HL-60 (cell line): ENCODE measurements at regions not wholly inside any gene's neighbourhood (a gene's known extent, or its start where the extent isn't known, plus 50 kb on each side); places are given as distances from the start of the nearest gene placed in this dataset.

Experiments
- DNase-seq, 2 experiments: peaks; one replicate each; pipeline ENCODE4 v3.0.0-alpha.2; 2010 to 2020; ENCODE audit warnings: low read depth in 1 of 2, low spot score in 1 of 2
- H3K27ac ChIP-seq: fragments of 250-450 bp; sonication (Bioruptor Pico); replicated peaks from 2 replicates; pipeline ENCODE4 v1.5.1; 2020; ENCODE audit warnings: mild to moderate bottlenecking, moderate library complexity
- H3K27me3 ChIP-seq: fragments of 250-450 bp; sonication (Bioruptor Pico); 2 replicates; pipeline ENCODE4 v1.5.1; 2021; ENCODE audit warnings: mild to moderate bottlenecking, moderate library complexity; ENCODE audit not compliant: insufficient read depth, poor library complexity, severe bottlenecking
- H3K4me3 ChIP-seq: replicated peaks from 2 replicates; pipeline ENCODE4 v1.5.1; 2011; ENCODE audit warnings: mild to moderate bottlenecking, control low read depth, low read length; ENCODE audit not compliant: insufficient read depth
- GABPA ChIP-seq: IDR thresholded peaks from 2 replicates; pipeline ENCODE4 v1.6.1; 2012; ENCODE audit warnings: low read depth
- POLR2AphosphoS5 ChIP-seq: IDR thresholded peaks from 2 replicates; pipeline ENCODE4 v1.6.1; 2012; ENCODE audit warnings: low read depth
- SPI1 ChIP-seq: IDR thresholded peaks from 2 replicates; pipeline ENCODE4 v1.6.1; 2012; ENCODE audit warnings: low read depth, mild to moderate bottlenecking, borderline replicate concordance
- TF ChIP-seq, protein P1 (sequence below): IDR thresholded peaks from 2 replicates; pipeline ENCODE4 v1.6.1; 2012; ENCODE audit warnings: low read depth; ENCODE audit not compliant: insufficient replicate concordance
- TF ChIP-seq, protein P2 (sequence below): IDR thresholded peaks from one replicate; pipeline ENCODE4 v1.5.1; 2011; ENCODE audit warnings: low read length, control low read depth, inconsistent platforms; ENCODE audit not compliant: insufficient read depth

DNA sequence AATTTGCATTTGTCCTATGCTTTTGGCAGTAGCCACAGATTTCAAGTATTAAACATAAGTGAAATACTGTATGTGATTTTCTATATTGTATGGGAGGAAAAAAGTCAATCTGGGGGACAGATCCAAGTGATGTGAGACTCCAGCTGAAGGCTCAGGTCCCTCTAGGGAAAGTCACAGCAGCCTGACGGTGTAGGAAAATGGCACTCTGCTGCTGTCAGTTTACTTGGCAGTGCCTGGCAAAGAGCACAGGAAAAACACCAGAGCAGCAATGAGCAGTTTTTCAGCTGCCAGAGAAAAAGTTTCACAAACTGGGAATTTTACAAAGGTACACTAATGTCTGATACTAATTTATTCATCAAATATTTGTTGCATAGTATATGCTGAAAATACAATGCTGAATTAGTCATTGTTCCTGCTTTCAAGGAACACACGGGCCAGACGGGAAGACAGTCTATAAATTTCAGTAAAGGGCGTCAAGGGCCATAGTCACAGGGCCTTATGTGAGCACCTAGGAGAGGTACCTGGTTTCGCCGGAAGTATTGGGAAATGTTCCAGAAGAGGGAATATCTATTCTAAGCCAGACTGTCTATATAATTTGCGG, 66.2 kb upstream of the SLC38A2 start:
- no peak for DNase-seq

DNA sequence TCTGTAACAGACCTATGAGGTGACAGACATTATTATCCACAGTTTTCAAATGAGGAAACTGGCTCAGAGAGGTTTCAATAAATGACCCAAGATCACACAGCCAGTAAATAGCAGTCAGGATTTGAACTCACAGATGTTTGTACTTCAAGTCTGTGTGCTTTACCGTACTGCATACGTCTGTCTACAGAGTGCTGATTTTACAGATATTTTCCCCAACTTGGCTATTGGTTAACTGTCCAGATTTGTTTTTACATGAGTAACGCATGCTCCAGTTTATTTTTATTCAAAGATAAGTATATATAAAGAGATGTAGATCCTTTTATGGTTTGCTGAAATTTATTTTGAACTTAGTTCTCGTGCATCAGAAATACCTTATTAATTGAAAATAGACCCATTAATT, 65.7 kb upstream of the SLC38A2 start:
- Histone ChIP-seq H3K27ac (no peak overlapping the region), H3K4me3 (no peak overlapping the region), H3K27me3 (no peaks in the 10 kb centered on the region)
- no peak for DNase-seq
- no peak for TF ChIP-seq POLR2AphosphoS5
- no peak for TF ChIP-seq SPI1
- TF ChIP-seq, protein P1, sequence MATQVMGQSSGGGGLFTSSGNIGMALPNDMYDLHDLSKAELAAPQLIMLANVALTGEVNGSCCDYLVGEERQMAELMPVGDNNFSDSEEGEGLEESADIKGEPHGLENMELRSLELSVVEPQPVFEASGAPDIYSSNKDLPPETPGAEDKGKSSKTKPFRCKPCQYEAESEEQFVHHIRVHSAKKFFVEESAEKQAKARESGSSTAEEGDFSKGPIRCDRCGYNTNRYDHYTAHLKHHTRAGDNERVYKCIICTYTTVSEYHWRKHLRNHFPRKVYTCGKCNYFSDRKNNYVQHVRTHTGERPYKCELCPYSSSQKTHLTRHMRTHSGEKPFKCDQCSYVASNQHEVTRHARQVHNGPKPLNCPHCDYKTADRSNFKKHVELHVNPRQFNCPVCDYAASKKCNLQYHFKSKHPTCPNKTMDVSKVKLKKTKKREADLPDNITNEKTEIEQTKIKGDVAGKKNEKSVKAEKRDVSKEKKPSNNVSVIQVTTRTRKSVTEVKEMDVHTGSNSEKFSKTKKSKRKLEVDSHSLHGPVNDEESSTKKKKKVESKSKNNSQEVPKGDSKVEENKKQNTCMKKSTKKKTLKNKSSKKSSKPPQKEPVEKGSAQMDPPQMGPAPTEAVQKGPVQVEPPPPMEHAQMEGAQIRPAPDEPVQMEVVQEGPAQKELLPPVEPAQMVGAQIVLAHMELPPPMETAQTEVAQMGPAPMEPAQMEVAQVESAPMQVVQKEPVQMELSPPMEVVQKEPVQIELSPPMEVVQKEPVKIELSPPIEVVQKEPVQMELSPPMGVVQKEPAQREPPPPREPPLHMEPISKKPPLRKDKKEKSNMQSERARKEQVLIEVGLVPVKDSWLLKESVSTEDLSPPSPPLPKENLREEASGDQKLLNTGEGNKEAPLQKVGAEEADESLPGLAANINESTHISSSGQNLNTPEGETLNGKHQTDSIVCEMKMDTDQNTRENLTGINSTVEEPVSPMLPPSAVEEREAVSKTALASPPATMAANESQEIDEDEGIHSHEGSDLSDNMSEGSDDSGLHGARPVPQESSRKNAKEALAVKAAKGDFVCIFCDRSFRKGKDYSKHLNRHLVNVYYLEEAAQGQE = no peak
- TF ChIP-seq GABPA = no peak
- TF ChIP-seq, protein P2, sequence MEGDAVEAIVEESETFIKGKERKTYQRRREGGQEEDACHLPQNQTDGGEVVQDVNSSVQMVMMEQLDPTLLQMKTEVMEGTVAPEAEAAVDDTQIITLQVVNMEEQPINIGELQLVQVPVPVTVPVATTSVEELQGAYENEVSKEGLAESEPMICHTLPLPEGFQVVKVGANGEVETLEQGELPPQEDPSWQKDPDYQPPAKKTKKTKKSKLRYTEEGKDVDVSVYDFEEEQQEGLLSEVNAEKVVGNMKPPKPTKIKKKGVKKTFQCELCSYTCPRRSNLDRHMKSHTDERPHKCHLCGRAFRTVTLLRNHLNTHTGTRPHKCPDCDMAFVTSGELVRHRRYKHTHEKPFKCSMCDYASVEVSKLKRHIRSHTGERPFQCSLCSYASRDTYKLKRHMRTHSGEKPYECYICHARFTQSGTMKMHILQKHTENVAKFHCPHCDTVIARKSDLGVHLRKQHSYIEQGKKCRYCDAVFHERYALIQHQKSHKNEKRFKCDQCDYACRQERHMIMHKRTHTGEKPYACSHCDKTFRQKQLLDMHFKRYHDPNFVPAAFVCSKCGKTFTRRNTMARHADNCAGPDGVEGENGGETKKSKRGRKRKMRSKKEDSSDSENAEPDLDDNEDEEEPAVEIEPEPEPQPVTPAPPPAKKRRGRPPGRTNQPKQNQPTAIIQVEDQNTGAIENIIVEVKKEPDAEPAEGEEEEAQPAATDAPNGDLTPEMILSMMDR = no peak

More for the DNA sequence above, 66.2 kb upstream of the SLC38A2 start:
- no peak overlapping the region for H3K4me3 ChIP-seq
- no peak overlapping the region for H3K27ac ChIP-seq
- TF ChIP-seq POLR2AphosphoS5 = no peak
- no peak for TF ChIP-seq GABPA
- TF ChIP-seq, protein P1 = no peak
- no peak for TF ChIP-seq SPI1
- TF ChIP-seq, protein P2 = no peak
- H3K27me3 ChIP-seq = no peaks in the 10 kb centered on the region

DNA sequence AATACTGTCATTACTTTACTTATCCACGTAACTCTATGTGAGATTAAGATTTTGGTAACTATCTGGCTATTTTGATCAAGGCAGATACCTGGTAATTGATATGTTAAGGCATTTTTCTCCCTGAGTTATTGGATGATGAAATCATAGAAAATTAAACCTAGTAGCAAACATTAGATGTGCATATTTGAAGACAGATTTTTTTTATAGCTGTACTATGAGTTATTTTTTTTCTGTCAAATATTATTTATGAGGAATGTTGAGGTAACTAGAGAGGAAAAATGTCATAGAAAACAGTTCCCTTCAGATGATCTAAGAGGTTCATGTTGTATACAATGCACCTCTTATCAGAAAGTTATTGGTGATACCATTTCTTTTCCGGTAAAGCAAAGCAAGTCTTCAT, 64.9 kb upstream of the SLC38A2 start:
- no peak for DNase-seq
- Histone ChIP-seq H3K27me3 (no peaks in the 10 kb centered on the region), H3K4me3 (no peak overlapping the region), H3K27ac (no peak overlapping the region)
- TF ChIP-seq SPI1 (no peak), GABPA (no peak), POLR2AphosphoS5 (no peak)
- TF ChIP-seq, protein P2 = no peak
- TF ChIP-seq, protein P1 = no peak
